ENCODE measurements at regions not wholly inside any gene's neighbourhood (a gene's known extent, or its start where the extent isn't known, plus 50 kb on each side); places are given as distances from the start of the nearest gene placed in this dataset.

DNA sequence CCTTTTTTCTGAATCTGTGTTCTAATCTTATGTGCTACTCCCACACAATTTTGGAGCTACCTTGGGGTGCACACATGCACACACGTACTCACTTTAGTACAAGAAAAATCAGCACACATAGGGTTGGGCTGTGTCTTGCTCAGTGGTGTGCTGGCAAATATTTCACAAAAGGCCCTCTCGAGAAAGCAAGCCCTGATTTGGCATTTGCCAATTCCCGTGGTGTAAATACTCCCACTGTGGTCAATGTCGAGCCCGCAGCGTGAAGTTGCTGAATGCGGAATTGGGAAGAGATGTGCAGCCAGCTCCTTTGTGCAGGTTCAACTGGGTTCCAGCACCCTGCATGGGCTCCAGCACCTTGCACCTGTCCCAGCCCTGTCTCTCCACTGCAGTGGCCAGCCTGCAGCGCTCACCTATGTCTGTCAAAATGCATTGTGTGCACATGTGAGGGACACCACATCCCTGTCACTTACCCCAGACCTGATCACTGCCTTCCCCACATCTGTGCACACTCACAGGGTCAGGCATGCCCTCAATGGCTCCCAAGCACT is 78.4 kb upstream of the WNT4 start:
- DNase-seq, result no peak

DNA sequence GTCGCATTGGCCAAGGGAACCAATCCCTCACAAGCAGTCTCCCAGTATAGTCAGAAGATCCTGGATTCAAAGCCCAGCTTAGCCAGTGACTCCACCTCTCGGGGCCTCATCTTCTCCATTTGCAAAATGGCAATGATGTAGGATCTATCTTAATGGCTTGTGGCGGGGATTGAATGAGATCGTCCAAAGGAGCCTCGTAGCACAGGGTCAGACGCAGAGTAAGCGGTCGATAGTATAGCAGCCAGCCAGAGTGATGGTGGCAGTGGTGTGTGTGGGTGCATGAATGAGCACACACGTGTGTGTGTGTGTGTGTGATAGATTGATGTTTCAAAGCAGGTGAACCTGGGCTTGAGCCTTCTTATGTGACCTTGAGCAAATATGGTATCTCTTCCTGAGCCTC is 79.8 kb upstream of the WNT4 start:
- no peak for DNase-seq

DNA sequence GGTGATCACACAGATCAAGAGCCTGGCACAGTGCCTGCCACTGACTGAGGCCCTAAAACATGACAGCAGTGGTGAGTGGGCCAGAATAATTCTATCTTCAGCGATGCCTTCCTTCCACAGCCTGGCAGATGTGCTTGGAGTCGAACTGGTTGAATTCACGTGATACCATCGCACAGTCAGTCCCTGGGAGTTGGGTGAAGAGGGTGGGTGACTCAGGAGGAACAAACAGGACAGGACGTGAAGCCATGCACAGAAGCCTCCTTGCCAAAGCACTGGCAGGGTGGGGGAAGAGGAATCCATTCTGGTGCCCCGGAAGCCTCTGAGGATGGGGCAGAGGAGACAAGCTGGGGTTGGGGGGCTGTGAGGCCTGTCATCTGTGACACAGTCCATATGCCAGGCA is 80.3 kb upstream of the WNT4 start:
- no peak for DNase-seq

DNA sequence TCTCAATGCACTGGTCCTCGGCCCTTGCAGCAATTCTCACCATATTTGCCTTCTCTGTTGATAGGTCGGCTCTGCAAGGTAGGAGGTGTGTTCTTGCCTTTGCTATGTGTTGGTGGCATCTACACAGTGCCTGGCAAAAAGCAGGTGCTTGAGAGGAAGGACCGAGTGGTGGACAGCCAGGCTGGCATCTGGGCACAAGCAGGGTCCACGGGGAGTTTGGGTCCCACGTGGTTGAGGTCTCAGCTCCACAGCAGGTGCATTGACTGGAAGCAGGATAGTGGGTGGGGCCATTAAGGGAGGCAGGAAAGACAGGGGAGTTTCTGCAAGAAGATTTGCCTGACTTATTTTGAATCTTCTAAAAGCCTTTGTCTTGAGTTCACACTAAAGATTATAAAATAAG is 81.2 kb upstream of the WNT4 start:
- DNase-seq, result no peak

DNA sequence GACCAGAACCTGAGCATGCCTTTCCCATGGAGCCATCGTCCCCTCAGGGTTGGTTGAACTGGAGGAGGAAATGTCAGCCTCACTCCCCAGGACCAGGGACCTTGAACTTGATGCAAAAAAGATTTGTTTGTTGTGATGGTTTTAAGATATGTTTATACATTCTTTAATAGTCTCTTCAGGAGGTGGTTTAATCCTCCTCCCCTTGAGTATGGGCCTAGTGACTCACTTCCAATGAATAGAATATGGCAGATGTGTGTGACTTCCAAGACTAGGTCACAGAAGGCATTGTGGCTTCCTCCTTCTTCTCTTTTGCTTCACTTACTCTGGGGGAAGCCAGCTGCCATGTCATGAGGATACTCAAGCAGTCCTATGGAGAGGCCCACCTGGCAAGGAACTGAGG is 81.7 kb upstream of the WNT4 start:
- DNase-seq, result no peak

DNA sequence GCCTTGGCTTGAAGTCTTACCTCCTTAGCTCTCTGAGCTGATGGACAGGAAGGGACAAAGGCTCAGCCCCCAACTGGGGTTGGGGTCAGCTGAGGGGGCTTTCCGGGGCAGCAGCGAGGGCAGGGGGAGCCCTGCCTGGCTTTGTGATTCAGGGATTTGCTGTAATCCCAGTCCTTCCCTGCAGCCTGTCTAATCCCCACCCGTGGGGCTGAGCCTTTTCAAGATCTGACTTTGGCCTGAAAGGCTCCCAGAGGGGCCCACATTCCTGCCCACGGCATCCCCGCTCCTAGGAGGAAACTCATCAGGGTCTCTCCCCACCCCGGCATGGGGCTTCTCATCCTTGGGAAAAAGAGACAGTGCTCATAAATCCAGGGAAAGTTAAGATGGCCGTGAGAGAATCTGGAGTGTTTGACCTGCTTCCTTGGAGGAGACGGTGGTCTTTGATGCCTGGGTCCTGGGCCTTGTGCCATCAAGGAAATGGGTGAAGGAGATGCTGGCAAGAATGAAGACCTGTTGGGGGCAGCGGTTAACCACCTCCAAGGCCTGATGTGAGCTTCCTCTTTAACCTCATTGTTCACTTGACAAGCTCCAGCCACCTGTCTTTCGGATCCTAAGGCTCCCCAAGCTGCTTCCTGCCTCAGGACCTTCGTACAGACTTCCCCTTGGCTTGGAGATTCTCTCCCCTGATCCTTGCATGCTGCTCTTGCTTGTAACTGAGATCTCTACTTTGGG is 83.1 kb upstream of the WNT4 start:
- no peak for DNase-seq

DNA sequence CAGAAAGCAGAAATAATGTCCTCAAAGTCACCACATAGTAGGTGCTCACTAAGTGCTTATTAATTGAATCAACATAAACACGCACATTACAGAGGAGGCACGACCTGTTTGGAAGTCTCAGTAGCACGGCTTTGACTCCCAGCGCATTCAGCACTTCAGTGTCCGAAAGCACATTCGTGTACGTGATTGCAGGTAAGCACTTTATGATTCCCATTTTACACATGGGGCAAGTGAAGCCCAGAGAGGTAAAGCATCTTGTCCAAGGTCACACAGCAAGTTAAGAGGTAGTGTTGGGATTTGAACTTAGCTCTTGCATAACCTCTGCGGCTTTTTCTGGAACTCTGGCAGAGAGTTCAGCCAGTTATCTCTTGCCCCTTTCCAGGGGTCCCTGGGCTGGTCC is 85.2 kb upstream of the WNT4 start:
- no peak for DNase-seq

DNA sequence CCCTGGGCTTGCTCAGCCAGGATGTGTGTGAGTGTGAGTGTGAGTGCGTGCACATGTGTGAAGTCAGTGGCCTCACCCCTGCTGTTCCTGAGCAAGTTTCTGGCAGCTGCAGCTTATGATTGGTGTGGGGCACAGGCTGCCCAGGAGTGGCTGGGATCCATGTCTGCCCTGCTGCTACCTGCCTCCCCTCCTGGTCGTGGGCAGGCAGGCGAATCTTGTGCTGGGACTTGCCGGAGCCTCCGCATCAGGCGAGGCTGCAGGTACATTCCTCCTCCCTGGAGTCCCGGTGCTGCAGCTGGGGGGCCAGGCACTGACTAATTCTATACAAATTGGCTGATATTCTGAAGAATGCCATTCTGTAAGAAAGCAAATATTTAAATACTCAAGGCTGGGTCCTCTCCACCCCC is 85.6 kb upstream of the WNT4 start:
- no peak for DNase-seq

DNA sequence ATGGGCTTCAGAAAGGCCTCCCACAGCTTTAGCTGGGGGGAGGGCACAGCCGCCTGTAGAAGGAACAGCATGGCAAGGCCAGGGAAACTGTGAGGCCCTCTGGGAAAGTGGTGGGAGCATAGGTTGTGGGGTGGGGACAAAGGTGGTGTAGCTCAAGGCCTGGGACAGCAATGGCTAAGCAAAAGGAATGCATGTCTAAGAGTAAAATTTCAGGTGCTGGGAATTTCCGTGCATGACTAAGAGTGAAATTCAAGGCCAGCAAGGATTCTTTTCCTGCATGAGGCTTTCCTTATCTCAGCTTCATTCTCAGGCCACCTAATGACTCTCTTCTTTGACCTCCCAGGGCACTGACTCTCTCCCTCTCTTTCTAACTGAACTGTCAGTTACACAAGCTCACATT is 86.5 kb upstream of the WNT4 start:
- no peak for DNase-seq

DNA sequence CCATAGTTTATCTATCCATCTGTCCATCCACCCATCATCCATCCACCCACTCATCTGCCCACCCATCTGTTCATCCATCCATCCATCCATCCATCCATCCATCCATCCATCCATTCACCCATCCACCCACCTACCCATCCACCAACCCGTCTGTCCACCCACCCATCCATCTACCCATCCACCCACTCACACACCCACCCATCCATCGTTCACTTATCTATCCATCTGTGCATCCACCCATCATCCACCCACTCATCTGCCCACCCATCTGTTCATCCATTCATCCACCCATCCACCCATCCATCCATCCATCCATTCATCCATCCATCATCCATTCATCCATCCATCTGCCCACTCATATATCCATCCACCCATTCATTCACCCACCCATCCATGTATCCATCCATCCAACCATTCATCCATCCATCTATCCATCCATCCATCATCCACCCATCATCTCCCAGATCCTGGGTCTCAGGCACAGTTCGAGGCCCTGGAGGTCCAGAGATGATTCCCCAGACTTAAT is 88.2 kb upstream of the WNT4 start:
- no peak for DNase-seq

DNA sequence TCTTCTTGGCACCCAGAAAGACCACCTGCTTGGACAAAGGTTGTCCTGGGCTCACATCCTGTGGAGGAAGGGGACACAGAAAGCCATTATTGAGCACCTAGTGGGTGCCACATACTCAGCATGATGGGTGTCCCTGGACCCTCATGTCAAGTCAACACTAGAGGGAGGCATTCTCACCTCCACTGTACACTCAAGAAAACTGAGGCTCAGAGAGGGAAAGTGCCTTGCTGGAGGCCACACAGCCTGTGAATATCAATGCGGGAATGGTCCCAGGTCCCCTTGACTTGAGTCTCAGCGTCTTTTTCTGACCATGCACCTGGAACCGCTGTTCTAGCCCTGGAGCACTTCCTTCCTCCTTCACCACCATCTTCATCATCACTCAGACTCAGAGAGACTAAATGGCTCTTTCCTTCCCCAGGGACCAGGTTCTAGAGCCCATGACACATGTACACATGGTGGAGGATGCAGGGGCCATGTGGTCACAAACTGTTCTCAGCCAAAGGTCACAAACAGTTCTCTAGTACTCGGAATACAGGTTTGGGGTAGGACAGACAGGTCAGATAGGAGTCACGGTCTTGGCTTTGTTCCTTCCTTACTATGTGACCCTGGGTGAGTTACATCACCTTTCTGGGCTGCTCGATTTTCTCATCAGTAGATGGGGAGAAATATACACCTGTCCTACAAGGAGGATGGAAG is 89.2 kb upstream of the WNT4 start:
- no peak for DNase-seq

DNA sequence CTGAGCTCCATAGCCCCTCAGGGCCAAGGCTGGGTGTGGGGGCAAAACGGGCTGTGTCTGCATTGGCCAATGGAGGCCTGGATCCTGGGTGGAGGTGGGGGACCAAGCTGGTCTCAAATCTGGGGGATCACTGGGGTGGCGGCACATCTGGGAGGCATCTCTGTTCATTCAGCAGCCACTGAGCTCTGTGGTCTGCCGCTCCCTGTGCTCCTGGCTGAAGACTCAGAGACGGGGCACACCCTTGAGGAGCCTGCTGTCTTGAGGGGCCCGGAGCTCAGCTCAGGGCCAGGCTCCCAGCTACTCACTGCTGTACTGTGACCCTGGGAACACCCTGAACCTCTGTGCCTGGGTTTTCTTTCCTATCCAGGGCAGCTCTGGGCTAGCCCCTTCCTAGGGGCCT is 90.3 kb upstream of the WNT4 start:
- no peak for DNase-seq

DNA sequence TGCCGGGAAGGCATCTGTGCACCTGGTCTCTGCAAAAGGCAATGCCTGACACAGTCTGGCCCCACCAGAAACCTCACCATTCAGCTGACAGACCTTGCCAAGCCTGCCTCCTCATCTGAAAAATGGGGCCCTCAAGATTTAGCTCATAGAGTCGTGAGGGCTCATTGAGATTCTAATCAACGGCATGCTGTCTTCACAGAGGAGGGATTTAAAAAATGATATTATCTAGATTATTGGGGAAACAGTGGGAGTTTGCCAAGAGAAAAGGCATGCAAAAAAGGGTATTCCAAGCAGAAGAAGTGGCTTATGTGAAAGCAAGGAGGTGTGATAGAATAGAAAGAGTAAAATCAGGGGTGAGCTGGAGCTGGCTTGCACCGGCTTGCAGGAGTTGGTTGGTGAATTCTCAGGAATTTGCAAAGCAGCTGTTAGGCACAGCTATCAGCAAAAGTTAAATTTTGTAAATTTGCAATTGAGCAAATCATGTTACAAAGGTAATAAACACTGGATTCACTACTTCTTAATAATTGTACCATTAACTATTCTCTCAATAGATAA is 91.7 kb upstream of the WNT4 start:
- DNase-seq, result no peak

DNA sequence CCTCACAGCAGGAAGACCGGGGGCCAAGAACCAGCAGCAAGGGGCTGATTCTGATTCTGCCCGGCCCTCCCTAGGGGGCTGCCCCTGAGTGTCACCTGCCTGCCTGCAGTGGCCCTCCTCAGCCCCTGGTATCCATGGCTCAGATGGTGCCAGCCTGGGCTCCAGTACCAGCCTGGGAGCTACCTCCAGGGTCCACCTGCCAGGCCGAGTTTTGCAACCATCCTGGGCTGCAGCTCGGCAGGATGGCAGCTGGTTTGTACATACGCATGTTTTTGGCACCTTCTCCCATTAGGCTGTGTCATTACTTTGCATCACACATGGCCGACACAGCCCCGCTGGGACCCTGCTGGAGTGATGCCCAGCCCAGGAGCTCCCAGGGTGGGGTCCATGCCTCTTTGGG is 93.3 kb upstream of the WNT4 start:
- DNase-seq, result no peak

DNA sequence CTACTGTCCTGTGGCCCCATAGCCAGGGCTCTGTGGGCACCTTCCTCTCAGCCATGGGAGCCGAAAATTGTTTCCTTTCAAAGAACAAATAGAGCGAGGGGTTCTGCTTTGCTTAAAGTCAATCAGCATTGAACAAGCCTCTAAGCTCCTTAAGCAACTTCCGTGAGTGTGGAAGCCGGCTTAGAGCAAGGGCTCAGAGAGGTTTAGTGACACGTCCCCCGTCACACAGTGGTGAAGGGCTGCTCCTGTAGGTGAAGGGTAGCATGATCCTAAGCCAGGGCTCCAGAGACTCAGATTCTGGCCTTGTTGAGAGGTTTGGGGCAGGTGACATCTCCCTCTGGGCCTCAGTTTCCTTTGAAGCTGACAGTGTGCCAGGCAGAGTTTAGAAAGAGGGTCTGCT is 94.0 kb upstream of the WNT4 start:
- no peak for DNase-seq

DNA sequence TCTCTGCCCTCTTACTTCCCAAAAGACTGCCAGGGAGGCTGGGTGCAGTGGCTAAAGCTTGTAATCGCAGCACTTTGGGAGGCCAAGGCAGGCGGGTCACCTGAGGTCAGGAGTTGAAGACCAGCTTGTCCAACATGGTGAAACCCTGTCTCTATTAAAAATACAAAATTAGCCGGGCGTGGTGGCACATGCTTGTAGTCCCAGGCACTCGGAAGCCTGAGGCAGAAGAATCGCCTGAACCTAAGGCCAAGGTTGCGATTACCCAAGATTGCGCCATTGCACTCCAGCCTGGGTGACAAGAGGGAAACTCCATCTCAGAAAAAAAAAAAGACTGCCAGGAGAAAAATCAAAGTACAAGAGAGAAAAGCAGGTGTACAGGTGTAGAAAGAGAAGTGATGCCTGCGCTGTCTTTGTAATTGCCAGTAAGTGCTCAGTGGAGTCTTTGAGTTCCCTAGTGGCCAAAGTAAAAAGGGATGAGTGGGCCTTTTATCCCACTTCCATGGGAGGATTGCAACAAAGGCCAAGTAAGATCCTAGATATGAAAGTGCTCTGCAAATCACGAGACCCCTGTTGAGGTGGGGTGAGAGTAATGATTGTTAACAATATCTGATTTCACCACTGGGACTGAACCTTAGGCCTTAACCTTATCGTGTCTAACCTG is 94.7 kb upstream of the WNT4 start:
- no peak for DNase-seq

DNA sequence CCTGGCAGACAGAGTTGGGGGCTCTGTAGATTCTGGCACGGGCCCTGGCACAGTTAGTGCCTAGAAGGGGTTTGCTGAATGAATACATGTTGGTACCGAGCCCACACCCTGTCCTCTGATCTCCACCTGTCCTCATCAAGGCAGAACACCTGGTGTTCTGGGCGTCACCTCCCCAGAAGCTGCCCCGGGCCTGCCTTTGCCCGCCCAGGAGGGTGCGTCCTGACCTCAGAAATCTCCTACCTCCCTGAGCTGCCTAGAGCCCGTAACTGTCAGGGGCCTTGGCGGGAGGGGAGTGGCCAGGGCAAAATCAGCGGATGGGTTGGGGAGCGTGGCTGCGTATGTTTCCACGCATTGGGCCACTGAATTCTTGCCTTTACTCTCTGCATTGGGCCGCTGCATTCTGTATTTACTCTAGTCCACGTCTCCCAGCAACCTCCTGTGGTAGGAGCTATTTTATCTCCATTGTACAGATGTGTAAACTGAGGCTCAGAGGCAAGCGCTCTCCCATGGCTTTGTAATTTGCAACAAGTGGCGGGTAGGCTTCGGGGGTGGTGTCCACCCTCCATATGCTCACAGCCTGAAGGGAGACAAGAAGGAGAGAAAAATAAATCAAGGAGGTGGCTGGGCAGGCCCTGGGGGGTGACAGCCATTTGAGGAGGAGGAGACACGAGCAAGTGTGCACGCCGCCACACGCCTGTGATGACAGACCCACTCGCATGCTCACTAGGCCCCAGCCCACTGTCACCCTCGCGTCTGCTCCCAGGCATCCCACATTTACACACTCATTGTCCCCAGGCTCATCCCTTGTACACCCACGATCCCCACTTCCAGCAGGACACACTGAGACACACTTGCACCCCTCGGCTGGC is 95.7 kb upstream of the WNT4 start:
- no peak for DNase-seq

DNA sequence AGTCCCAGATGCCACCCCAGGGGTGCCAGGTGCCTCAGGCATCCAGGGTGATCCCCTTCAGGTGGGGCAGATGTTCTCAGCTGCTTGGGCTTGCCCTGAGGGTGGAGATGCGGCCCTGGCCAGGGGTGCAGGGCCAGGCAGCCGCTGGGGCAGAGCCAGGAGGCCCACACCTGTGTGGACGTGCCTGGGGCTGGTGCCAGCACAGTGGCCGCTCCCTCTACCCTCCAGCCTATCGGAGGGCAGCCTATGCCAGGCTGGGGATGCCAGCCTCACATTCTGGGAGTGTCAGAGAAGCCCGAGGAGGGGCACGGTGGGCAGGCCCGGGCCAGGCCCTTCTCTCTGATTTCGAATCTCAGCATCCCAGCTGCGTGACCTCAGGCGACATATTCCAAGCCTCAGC is 96.5 kb upstream of the WNT4 start:
- DNase-seq, result no peak

DNA sequence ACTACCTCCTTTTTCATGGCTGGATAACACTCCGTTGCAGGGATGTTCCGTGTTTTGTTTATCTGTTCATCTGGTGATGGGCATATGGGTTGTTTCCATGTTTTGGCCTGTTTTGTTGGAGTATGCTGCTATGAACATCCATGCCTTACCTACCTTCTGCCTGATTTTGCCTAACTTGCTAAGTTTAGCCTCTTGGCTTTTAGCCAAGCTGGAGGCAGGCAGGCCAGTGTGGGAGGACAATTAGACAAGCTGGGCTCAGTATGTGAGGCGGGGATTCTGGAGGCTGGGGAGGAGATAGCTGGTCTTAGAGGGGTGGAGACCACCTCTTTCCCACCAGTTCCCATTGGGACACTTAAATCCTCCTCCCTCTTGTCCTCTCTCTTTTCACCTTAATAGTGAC is 98.4 kb upstream of the WNT4 start:
- no peak for DNase-seq

DNA sequence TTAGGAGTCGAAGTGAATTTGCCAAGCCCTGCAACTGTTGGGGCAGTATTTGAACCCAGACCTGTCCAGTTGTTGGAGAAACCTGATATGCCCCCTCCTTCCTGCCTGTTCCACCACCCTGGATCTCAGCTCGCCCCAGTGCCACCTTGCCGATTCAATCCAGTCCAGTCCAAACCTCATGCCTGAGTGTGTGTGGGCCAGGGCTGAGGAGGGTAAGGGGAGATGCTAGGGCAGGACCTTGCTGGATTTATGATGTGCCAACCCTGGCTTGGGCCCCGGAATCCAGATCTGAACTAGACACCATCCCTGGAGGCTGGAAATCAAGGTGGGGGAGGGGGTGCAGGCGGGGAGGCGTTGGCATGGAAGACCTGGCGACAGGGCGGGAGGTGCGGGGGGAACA is 98.9 kb upstream of the WNT4 start:
- no peak for DNase-seq

DNA sequence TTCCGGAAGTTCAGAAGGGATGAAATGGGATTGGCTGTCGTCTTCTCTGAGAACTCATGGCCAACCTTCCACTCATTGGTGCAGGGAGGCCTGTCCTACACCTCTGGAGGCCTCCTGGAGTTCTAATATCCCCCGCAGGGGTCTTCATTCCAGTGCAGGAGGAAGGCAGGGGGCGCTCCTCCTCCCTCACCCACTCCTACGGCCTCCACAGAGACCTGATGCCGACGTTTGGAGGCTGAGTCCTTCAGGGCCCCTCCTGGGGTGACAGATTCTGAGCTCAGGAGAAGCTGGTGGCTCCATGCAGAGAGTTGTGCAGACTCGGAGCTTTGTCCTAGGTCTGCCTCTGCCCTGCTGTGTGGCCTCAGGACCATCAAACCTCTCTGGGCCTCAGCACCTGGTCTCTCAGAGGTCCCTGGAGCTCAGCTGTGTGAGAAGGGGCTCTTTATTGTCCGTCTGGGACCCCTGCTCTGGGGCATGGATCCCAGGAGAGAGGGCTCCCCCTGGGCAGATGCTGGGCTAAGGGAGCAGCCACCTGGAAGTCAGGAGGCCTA is 102.3 kb upstream of the WNT4 start:
- DNase-seq, result no peak

DNA sequence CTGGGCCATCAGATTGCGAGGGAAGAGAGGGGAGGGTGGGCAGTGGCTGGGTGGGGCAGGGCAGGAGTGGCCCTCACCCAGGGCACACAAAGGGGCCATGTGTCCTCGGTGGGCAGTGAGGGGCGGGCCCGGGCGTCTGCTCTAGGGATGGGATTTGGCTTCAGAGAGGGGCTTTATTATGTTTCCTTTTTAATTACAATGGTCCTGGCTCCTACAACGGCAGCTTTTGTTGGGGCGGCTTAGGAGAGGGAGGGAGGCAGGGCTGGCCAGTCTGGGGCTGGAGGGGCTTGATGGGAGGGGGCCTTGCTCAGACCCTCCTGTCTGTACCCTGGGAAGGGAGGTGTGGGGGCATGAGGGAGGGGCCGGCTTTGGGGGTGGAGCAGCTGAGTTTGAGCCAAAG is 102.8 kb upstream of the WNT4 start:
- DNase-seq, result no peak

Data from NCI-H2107 (cell line).